NCI-H82 treated with DMSO at 0.1 percent for 48 hours (cell line): ENCODE measurements at regions not wholly inside any gene's neighbourhood (a gene's known extent, or its start where the extent isn't known, plus 50 kb on each side); places are given as distances from the start of the nearest gene placed in this dataset.
"Not testable (repeated sequence)": the region's sequence is repeated elsewhere in the genome, so short reads cannot be mapped to it uniquely, and the experiment has no call there.

Experiments used
- DNase-seq: peaks from one replicate; lab custom pipeline; 2025; ENCODE audit not compliant: unreplicated experiment; lab: John Stamatoyannopoulos, UW

- DNase-seq: no peak
Observed at GRCh38 chr3:87895983-87896382, 162.8 kb downstream of the CGGBP1 start.

DNA sequence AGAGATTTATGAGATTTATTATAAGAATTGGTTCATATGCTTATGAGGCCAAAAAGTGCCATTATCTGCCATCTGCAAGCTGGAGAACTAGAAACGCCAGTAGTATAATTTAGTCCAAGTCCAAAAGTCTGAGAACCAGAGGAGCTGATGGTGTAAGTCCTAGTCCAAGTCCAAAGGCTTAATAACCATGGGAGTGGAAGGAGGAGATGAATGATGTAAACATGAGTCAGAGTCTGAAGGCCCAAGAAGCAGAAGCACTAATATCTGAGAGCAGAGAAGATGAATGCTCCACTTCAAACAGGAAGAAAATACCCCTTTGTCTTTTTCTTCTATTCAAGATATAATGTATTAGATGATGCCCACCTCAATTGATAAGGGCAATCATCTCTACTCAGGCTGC lies 185.7 kb downstream of the CGGBP1 start:
- DNase-seq: no peak

DNA sequence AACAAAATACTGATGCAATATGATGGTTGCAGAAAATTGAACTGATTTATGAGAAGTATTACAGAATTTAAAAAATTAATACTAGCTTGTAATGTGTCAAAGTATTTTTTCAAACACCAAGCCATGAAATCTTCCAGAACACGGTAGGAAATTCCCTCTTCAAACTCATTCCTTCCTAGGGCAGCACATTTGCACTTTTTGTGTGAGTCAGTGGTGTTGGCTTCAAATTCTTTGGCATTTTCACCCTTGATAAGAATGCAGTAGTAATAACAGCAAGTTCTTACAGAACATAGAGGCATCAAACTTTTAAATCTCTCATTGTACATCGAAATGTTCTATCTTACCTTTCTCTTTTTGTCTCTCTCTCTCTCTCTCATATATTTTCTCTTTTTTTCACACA lies 191.8 kb downstream of the CGGBP1 start:
- DNase-seq: no peak

DNA sequence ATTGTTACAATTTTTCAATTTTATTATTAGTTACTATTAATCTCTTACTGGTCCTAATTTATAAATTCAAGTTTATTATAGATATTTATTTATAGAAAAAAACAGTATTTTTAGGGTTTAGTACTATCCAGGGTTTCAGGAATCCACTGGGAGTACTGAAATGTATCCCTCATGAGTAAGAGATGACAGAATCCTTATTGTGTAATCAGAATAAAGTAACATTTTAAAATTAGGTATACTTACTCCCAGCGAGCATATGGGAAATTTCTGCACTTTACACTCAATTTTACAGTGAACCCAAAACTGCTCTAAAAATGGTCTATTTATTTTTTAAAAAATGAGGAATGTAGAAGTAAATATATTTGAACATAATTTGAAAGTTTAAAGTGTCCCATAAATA lies 202.7 kb downstream of the CGGBP1 start:
- DNase-seq: no peak

DNA sequence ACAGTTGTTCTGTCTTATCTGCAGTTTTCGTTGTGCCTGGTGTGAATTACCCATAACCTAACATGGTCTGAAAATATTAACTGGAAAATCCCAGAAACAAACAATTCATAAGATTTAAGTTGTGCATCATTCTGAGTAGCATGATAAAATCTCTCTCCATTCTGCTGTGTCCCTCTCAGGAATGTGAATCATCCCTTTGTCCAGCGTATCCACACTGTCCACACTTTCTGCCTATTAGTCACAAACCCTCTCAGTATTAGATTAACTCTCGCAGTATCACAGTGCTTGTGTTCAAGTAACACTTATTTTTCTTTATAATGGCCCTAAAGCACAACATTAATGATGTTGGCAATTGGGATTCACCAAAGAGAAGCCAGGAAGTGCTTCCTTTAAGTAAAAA lies 203.2 kb downstream of the CGGBP1 start:
- no peak for DNase-seq

- no peak for DNase-seq
Observed at GRCh38 chr3:87855211-87855610, 203.6 kb downstream of the CGGBP1 start.

GRCh38 chr3:87848003-87848402 lies 210.8 kb downstream of the CGGBP1 start:
- DNase-seq: no peak

DNA sequence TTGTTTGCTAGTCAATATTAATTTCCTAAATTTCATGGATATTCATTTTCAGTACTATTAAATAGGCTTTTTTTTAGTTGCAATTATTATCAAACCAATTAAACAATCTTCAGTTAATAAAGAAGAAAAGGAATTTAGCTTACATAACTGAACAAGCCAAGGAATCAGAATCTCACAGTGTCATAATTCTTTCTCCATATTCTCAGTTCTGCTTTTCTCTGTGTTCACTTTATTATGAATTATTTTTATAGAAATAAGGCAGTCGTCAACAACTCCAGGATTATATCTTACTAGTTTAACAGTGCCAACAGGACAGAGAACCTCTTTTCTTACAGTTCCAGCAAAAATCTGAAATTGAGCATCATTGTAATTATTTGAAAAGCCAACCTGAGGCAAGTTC lies 221.7 kb downstream of the CGGBP1 start:
- DNase-seq: no peak

- no peak for DNase-seq
Observed at GRCh38 chr3:87836026-87836425, 222.8 kb downstream of the CGGBP1 start.

- DNase-seq: no peak
Observed at GRCh38 chr3:87835236-87835635, 223.6 kb downstream of the CGGBP1 start.

DNA sequence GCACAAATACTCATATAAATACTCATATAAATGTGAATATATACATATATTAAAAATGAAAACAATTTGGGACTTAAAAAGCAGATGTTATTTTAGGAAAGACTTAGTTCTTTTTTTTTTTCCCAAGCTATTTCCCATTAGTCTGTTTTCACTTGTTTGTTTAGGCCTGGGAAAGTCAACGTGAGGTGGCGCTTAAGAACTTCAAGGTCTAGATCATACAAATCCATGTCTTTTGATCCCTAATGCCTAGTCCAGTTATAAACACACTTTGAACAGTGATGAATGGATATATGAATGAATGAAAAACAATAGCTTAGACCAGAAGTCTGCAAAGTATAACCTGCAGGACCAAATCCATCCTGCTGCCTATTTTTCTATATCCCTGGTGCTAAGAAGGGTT lies 224.5 kb downstream of the CGGBP1 start:
- no peak for DNase-seq

GRCh38 chr3:87833039-87833377 lies 225.8 kb downstream of the CGGBP1 start:
- DNase-seq: no peak

DNA sequence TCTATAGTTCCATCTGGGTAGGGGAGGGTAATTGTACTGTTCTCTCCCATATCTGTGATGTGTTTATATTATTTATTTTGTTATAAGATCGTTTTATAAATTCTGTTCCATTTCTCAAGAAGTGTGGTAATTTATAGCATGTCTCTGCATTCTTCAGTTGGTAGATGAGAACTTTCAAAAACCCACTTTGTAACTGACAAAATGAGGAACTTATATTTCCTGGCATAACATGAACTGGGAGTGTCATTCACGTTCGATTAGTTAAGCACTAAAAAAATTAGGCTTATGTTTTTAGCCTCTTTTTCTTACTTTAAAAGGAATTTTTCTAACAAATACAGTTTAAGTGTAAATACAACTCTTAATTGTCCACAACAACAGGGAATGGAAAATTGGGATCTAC lies 230.8 kb downstream of the CGGBP1 start:
- no peak for DNase-seq

DNA sequence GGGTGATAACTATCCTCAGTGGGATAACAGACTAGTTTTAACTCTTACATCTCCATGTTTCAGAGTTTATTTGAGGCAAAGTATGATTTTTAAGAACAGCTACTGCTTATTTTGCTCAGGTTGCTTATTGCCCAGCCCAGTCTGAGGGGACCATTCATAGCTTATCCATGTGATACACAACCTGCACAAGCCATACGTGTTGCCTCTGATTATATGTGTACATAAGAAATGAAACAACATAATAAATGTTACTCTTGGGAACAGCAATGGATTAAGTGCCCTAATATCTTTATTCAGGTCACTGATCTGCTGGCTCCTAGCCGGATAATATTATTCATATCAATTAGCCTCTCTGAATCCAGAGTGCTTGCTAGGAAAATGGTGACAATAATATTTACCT lies 236.2 kb downstream of the CGGBP1 start:
- no peak for DNase-seq

- DNase-seq: not testable (repeated sequence)
Observed at GRCh38 chr3:87813503-87813902, 245.3 kb downstream of the CGGBP1 start.

- DNase-seq: no peak
Observed at GRCh38 chr3:87811953-87812352, 246.9 kb downstream of the CGGBP1 start.

DNA sequence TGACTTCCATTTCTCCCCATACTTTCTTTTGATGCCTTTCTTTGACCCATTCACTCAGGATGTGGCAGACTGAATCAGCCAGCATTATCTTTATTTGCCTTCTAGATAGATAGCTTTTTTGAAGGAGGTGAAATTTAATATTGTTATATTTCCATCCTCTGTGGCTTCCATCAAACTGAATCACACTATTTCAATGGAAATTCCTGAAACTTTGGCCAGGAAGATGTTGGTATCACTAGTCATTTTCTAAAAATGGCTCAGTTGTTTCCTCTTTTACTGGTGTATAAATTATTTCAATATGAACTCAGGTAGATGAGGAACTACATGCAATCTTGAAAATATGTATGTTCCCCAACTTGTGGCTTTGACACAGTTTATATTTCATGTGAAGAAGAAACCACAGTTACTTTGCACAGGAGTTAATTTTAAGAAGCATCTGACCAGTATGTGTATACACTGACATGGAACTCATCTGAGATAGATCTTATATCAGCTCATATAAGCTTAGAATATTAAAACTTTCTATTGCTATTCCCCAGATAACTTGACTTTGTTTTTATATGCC lies 248.3 kb downstream of the CGGBP1 start:
- no peak for DNase-seq

GRCh38 chr3:87805670-87806069 lies 253.1 kb downstream of the CGGBP1 start:
- DNase-seq: no peak

GRCh38 chr3:87801409-87801808 lies 257.4 kb downstream of the CGGBP1 start:
- no peak for DNase-seq

GRCh38 chr3:87800516-87800915 lies 258.3 kb downstream of the CGGBP1 start:
- no peak for DNase-seq

DNA sequence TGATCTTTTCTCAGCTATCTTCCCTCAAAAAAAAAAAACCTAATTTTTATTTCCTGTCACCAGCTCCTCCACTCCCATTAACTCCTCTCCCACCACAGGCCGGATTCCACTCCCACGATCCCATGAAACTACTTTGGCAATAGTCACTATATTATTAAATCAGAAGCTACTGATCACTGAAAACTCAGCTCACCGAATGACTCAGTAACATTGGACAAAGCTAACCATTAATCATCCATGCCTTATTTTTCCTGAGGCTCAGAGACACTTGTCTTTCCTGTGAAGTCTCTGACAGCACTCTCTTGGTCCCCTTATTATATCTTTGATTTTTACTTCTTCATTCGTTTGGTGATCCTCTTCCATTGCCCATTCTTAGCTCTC lies 260.2 kb downstream of the CGGBP1 start:
- no peak for DNase-seq

GRCh38 chr3:87797872-87798566 lies 260.8 kb downstream of the CGGBP1 start:
- no peak for DNase-seq

GRCh38 chr3:87796843-87797185 lies 262.0 kb downstream of the CGGBP1 start:
- DNase-seq: no peak
